Omental fat pad (tissue), 3 donors: ENCODE measurements at regions not wholly inside any gene's neighbourhood (a gene's known extent, or its start where the extent isn't known, plus 50 kb on each side); places are given as distances from the start of the nearest gene placed in this dataset.

ENCODE experiments used
- ATAC-seq: fragments of 150-250 bp; one replicate; pipeline ENCODE4 v1.9.1; 2016; ENCODE audit warnings: mild to moderate bottlenecking, moderate library complexity; ENCODE audit not compliant: low FRiP score
- DNase-seq: peaks from one replicate; pipeline ENCODE4 v3.0.0-alpha.2; 2019; ENCODE audit warnings: low spot score
- CTCF ChIP-seq, 3 donors: fragments of 450-650 bp; IDR thresholded peaks; one replicate each; pipeline ENCODE4 v1.5.1; 2016 to 2017; ENCODE audit warnings: antibody characterized with exemption in 3 of 3, mild to moderate bottlenecking in 3 of 3, moderate library complexity in 2 of 3

- ATAC-seq, result no peak
- no peak for DNase-seq
- TF ChIP-seq CTCF (IDR thresholded peaks at IDR 0.05), result no peak
Observed at GRCh38 chr6:21332660-21333059, 260.9 kb upstream of the SOX4 start.

GRCh38 chr6:21333715-21334114 lies 259.8 kb upstream of the SOX4 start:
- no peak for TF ChIP-seq CTCF (IDR thresholded peaks at IDR 0.05)
- ATAC-seq (no peak), DNase-seq (no peak)

GRCh38 chr6:21334651-21335050 lies 258.9 kb upstream of the SOX4 start:
- TF ChIP-seq CTCF (IDR thresholded peaks at IDR 0.05), result no peak
- no peak for ATAC-seq
- DNase-seq, result no peak

GRCh38 chr6:21335591-21335990 lies 258.0 kb upstream of the SOX4 start:
- no peak for TF ChIP-seq CTCF (IDR thresholded peaks at IDR 0.05)
- ATAC-seq, result no peak

GRCh38 chr6:21337263-21337662 lies 256.3 kb upstream of the SOX4 start:
- ATAC-seq (no peak), DNase-seq (no peak)

More at GRCh38 chr6:21335591-21335990, 258.0 kb upstream of the SOX4 start:
- no peak for DNase-seq

GRCh38 chr6:21340573-21340972 lies 253.0 kb upstream of the SOX4 start:
- no peak for DNase-seq
- no peak for TF ChIP-seq CTCF (IDR thresholded peaks at IDR 0.05)
- ATAC-seq, result no peak

More at GRCh38 chr6:21337263-21337662, 256.3 kb upstream of the SOX4 start:
- TF ChIP-seq CTCF (IDR thresholded peaks at IDR 0.05), result no peak

GRCh38 chr6:21341910-21342309 lies 251.6 kb upstream of the SOX4 start:
- no peak for ATAC-seq
- TF ChIP-seq CTCF (IDR thresholded peaks at IDR 0.05), result no peak
- DNase-seq, result no peak
